HFF-Myc (cell line): ENCODE measurements at regions not wholly inside any gene's neighbourhood (a gene's known extent, or its start where the extent isn't known, plus 50 kb on each side); places are given as distances from the start of the nearest gene placed in this dataset.

ENCODE experiments used
- DNase-seq: peaks from one replicate; pipeline ENCODE4 v3.0.0-alpha.2; 2011; ENCODE audit warnings: low read depth; ENCODE audit errors: extremely low read depth
- H3K4me3 ChIP-seq: replicated peaks from 2 replicates; pipeline ENCODE4 v1.5.1; 2011; ENCODE audit warnings: low read depth, mild to moderate bottlenecking, control low read depth, low read length
- CTCF ChIP-seq: IDR thresholded peaks from 2 replicates; pipeline ENCODE4 v1.5.1; 2012; ENCODE audit warnings: mild to moderate bottlenecking, low read depth, low read length, control low read depth; ENCODE audit errors: missing control alignments

GRCh38 chr18:25896956-25897355 lies 193.5 kb downstream of the SS18 start:
- no peak for TF ChIP-seq CTCF
- no peak for DNase-seq
- no peak overlapping the region for H3K4me3 ChIP-seq

GRCh38 chr18:25896178-25896780 lies 194.1 kb downstream of the SS18 start:
- DNase-seq, result peak; percentile 39
- H3K4me3 ChIP-seq, result no peak overlapping the region
- peak; percentile 77 for TF ChIP-seq CTCF

GRCh38 chr18:25895518-25895917 lies 194.9 kb downstream of the SS18 start:
- no peak for TF ChIP-seq CTCF
- H3K4me3 ChIP-seq, result no peak overlapping the region
- DNase-seq, result no peak

- no peak for DNase-seq
- no peak overlapping the region for H3K4me3 ChIP-seq
- TF ChIP-seq CTCF, result no peak
Observed at GRCh38 chr18:25886283-25886682, 204.1 kb downstream of the SS18 start.

- no peak for TF ChIP-seq CTCF
Observed at GRCh38 chr18:25883091-25883490, 207.3 kb downstream of the SS18 start.

GRCh38 chr18:25881149-25881548 lies 209.3 kb downstream of the SS18 start:
- no peak for TF ChIP-seq CTCF
- no peak for DNase-seq
- H3K4me3 ChIP-seq, result no peak overlapping the region

More at GRCh38 chr18:25883091-25883490, 207.3 kb downstream of the SS18 start:
- no peak for DNase-seq
- H3K4me3 ChIP-seq, result no peak overlapping the region

GRCh38 chr18:25880441-25880840 lies 210.0 kb downstream of the SS18 start:
- no peak for TF ChIP-seq CTCF
- no peak overlapping the region for H3K4me3 ChIP-seq

More at GRCh38 chr18:25880441-25880840, 210.0 kb downstream of the SS18 start:
- no peak for DNase-seq
